ENCODE measurements at regions not wholly inside any gene's neighbourhood (a gene's known extent, or its start where the extent isn't known, plus 50 kb on each side); places are given as distances from the start of the nearest gene placed in this dataset.

DNA sequence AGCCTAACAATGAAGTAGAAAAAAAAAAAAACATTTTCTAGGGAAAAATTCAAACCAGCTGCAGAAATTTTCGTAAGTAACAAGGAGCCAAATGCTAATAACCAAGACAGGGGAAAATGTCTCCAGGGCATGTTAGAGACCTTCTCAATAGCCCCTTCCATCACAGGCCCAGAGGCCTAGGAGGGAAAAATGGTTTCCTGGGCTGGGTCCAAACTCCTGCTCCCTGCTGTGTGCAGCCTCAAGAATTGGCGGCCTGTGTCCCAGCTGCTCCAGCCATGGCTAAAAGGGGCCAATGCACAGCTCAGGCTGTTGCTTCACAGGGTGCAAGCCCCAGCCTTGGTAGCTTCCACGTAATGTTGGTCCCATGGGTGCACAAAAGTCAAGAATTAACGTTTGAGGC, 266.2 kb downstream of the ZEB2 start:
- TF ChIP-seq, protein P1, sequence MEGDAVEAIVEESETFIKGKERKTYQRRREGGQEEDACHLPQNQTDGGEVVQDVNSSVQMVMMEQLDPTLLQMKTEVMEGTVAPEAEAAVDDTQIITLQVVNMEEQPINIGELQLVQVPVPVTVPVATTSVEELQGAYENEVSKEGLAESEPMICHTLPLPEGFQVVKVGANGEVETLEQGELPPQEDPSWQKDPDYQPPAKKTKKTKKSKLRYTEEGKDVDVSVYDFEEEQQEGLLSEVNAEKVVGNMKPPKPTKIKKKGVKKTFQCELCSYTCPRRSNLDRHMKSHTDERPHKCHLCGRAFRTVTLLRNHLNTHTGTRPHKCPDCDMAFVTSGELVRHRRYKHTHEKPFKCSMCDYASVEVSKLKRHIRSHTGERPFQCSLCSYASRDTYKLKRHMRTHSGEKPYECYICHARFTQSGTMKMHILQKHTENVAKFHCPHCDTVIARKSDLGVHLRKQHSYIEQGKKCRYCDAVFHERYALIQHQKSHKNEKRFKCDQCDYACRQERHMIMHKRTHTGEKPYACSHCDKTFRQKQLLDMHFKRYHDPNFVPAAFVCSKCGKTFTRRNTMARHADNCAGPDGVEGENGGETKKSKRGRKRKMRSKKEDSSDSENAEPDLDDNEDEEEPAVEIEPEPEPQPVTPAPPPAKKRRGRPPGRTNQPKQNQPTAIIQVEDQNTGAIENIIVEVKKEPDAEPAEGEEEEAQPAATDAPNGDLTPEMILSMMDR (IDR thresholded peaks at IDR 0.05; ENCODE audit: unreplicated experiment): no peak
- no peak overlapping the region for H3K4me3 Mint-ChIP-seq
- peaks cover 59% of the 10 kb centered on the region for H3K9me3 Mint-ChIP-seq
- H3K4me1 Mint-ChIP-seq: no peaks in the 10 kb centered on the region
- no peak overlapping the region for H3K27ac Mint-ChIP-seq
- no peak for DNase-seq (ENCODE audit: low spot score in 2 of 2, unreplicated experiment in 2 of 2)
- peaks cover 59% of the 10 kb centered on the region for H3K36me3 Mint-ChIP-seq
- H3K27me3 Mint-ChIP-seq (ENCODE audit: low read depth): no peaks in the 10 kb centered on the region

DNA sequence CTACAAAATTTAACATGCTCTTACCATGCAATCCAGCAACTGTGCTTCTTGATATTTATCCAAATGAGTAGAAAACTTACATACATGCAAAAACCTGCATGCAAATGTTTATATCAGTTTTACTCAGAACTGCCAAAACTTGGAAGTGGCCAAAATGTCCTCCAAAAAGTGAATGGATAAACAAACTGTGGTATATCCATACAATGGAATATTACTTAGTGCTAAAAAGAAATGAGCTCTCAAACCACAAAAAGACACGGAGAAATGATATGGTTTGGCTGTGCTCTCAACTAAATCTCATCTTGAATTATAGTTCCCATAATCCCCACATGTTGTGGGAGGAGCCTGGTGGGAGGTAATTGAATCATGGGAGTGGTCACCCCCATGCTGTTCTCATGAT, 267.2 kb downstream of the ZEB2 start:
- H3K36me3 Mint-ChIP-seq: peaks cover 52% of the 10 kb centered on the region
- no peak overlapping the region for H3K4me3 Mint-ChIP-seq
- TF ChIP-seq, protein P1 (IDR thresholded peaks at IDR 0.05; ENCODE audit: unreplicated experiment): no peak
- H3K27me3 Mint-ChIP-seq (ENCODE audit: low read depth): no peaks in the 10 kb centered on the region
- peaks cover 48% of the 10 kb centered on the region for H3K9me3 Mint-ChIP-seq
- no peaks in the 10 kb centered on the region for H3K4me1 Mint-ChIP-seq
- no peak overlapping the region for H3K27ac Mint-ChIP-seq
- no peak for DNase-seq (ENCODE audit: low spot score in 2 of 2, unreplicated experiment in 2 of 2)

DNA sequence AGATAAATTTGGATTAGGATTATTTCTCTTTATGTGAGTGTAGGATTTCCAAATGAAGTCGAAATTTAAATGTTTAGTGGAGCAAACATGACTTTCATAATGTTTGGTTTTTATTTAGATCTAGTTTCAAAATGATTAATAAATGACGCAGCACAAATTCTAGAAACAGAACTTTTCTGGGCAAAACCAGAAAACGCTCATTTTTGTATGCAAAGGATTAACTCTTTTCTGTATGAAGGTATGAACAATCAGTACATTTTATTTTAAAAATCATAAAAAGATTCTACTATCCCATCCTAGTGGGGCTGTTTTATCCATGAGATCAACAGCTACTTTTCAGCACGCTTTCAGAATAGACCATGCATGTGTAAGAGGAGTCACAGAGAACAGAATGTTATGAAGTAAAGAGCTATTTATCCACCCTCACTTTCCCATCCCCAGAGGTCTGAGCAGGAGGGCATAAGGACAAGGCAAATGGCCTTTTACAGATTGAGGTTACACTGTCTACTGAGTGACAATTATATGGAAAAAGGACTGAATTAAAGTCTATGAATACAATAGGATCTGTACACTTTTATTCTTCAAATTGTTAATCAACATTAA, 270.8 kb downstream of the ZEB2 start:
- Mint-ChIP-seq H3K9me3 (peaks cover 26% of the 10 kb centered on the region), H3K4me3 (no peak overlapping the region), H3K36me3 (peaks cover 27% of the 10 kb centered on the region), H3K4me1 (peaks cover 6% of the 10 kb centered on the region), H3K27ac (no peak overlapping the region), H3K27me3 (ENCODE audit: low read depth) (no peaks in the 10 kb centered on the region)
- TF ChIP-seq, protein P1 (IDR thresholded peaks at IDR 0.05; ENCODE audit: unreplicated experiment): no peak
- no peak for DNase-seq (ENCODE audit: low spot score in 2 of 2, unreplicated experiment in 2 of 2)

DNA sequence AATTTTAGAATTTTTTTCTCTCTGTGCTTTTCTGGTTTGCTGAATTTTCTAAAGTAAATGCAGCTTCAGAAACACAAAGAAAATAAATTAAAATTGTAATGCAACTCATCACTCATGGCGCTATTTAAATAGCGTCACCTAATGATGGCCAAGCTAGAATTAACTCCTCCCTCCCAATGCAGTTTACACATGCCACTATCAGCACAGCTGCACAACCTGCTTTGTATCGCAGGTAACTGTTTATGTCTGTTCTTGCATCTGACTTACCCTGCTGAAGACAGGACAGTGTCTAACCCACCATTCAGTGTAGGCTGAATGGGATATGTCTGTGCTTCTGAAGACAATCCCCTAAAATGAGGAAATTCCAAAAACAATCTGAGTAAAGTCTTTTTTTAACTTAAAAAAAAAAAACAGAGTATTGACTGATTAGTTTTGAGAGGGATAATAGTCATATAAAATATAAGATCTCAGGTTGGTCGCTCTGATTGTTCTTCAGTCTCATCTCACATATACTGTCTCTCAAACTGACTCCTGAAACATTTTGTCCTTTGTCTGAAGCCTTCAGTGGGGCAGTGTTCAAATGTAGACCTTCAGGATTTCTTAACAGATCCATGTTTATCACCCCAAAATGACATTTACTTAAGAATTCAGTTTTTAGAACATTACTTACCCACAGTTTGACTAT, 271.4 kb downstream of the ZEB2 start:
- no peak for DNase-seq (ENCODE audit: low spot score in 2 of 2, unreplicated experiment in 2 of 2)
- no peak overlapping the region for H3K27ac Mint-ChIP-seq
- TF ChIP-seq, protein P1 (IDR thresholded peaks at IDR 0.05; ENCODE audit: unreplicated experiment): no peak
- peaks cover 26% of the 10 kb centered on the region for H3K36me3 Mint-ChIP-seq
- peaks cover 9% of the 10 kb centered on the region for H3K4me1 Mint-ChIP-seq
- H3K9me3 Mint-ChIP-seq: peaks cover 25% of the 10 kb centered on the region
- H3K4me3 Mint-ChIP-seq: no peak overlapping the region
- no peaks in the 10 kb centered on the region for H3K27me3 Mint-ChIP-seq (ENCODE audit: low read depth)

DNA sequence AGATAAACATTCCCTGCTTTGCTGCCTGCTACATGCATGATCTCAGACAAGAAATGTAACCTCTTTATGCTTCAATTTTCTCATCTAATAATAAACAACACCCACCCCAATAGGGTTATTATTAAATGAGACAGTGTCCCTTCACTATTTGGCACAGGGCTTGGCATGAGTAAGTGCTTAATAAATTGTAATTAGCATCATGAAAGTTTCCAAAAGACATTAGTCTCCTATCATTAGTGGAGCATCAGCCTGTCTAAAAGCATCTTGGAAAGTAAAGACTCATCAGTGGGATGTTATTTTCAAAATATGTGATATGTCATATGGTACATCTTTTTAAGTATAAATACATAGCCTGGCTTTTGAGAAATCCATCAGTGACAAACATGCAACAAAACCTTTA, 275.0 kb downstream of the ZEB2 start:
- Mint-ChIP-seq H3K27ac (no peak overlapping the region), H3K9me3 (peaks cover 6% of the 10 kb centered on the region), H3K36me3 (peaks cover 6% of the 10 kb centered on the region), H3K4me1 (peaks cover 33% of the 10 kb centered on the region), H3K4me3 (no peak overlapping the region), H3K27me3 (ENCODE audit: low read depth) (no peaks in the 10 kb centered on the region)
- DNase-seq (ENCODE audit: low spot score in 2 of 2, unreplicated experiment in 2 of 2): no peak
- TF ChIP-seq, protein P1 (IDR thresholded peaks at IDR 0.05; ENCODE audit: unreplicated experiment): no peak
